ENCODE measurements at regions not wholly inside any gene's neighbourhood (a gene's known extent, or its start where the extent isn't known, plus 50 kb on each side); places are given as distances from the start of the nearest gene placed in this dataset.

GRCh38 chr2:176560296-176560695, 291.1 kb downstream of the MTX2 start:
- no peak for TF ChIP-seq CTCF (IDR thresholded peaks at IDR 0.05)
- no peak for TF ChIP-seq POLR2A (IDR thresholded peaks at IDR 0.05)

Data from Peyer's patch (tissue), 4 donors.